ENCODE measurements at regions not wholly inside any gene's neighbourhood (a gene's known extent, or its start where the extent isn't known, plus 50 kb on each side); places are given as distances from the start of the nearest gene placed in this dataset.
A peak's percentile ranks its signal among the peaks of the same experiment; 100 is the strongest.

DNA sequence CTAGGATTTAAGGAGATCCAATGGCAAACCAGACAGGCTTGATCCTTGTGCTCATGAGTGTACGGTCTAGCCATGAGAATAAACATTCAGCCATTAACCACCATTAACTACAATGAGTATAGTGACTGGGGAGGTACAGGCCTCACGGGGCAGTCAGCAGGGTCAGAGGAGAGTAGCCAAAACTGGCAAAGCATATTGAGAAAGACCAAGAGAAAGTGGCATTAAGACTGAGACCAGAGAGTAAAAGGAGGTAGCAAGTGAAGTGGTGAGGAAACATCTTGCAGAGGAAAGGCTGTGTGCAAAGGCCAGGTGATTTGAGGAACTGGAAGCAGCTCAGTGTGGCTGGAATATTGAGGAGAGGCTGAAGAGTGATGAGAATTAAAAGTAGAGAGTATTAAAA, 407.2 kb upstream of the LMCD1 start:
- Mint-ChIP-seq H3K36me3 (no peaks in the 10 kb centered on the region), H3K27ac (no peak overlapping the region), H3K9me3 (no peaks in the 10 kb centered on the region), H3K27me3 (no peaks in the 10 kb centered on the region), H3K4me1 (no peaks in the 10 kb centered on the region), H3K4me3 (no peak overlapping the region)
- CTCF ChIA-PET: no interaction called here
- no peak for DNase-seq

DNA sequence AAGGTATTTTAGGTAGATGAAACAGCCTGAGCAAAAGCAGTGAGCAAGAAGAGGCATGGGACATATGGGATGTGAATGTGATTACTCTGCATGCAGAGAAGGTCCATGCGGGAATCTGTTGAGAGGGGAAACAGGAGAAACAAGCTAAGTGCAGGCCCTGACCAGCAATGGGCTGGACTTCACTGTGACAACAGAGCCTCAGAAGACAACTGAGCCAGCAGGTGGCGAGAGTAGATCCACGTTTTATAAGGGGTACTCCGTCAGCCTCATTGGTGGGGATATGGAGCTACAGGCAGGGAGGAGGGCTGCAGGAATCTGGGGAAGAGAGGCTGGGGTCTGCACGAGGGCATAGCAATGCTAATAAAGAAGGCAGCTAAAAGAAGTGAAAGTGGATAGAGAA, 405.9 kb upstream of the LMCD1 start:
- Mint-ChIP-seq H3K4me1 (no peaks in the 10 kb centered on the region), H3K9me3 (no peaks in the 10 kb centered on the region), H3K27me3 (no peaks in the 10 kb centered on the region), H3K4me3 (no peak overlapping the region), H3K36me3 (no peaks in the 10 kb centered on the region), H3K27ac (no peak overlapping the region)
- CTCF ChIA-PET: no interaction called here
- no peak for DNase-seq

DNA sequence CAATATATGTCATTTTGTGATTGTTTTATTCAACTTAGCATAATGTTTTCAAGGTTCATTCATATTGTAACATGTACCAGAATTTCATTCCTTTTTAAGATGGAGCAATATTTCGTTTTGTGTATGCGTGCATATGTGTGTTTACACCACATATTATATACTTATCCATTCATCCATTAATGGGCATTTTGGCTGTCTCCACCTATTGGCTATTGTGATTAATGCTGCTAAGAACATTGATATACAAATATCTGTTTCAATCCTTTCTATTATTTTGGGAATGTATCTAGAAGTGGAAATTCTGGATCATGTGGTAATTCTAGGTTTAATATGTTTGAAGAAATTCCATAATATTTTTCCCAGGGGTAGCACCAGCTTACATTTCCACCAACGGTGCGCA, 403.9 kb upstream of the LMCD1 start:
- H3K27me3 Mint-ChIP-seq: no peaks in the 10 kb centered on the region
- no peaks in the 10 kb centered on the region for H3K9me3 Mint-ChIP-seq
- no peak overlapping the region for H3K4me3 Mint-ChIP-seq
- H3K27ac Mint-ChIP-seq: no peak overlapping the region
- CTCF ChIA-PET: no interaction called here
- no peak for DNase-seq
- no peaks in the 10 kb centered on the region for H3K4me1 Mint-ChIP-seq
- H3K36me3 Mint-ChIP-seq: no peaks in the 10 kb centered on the region

DNA sequence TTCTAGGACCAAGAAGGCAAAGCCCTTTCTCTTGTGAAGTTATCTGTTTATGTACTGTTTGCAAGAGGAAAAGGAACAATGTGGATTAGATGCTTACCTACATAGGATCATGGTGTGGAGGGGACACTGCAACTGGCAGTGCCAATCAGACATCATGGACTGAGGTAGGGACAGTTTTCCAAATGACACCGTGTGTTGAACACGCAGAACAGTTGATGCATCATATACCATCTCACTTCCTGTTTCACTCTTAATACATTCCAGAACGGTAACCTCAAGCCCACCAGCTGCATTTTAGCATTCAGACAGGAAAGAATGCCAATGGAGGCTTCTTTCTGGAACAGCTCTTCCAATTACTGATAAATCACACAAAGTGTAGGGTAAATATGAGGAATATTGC, 397.7 kb upstream of the LMCD1 start:
- H3K4me3 Mint-ChIP-seq: no peak overlapping the region
- no peak for DNase-seq
- CTCF ChIA-PET: no interaction called here
- no peaks in the 10 kb centered on the region for H3K4me1 Mint-ChIP-seq
- no peaks in the 10 kb centered on the region for H3K36me3 Mint-ChIP-seq
- H3K9me3 Mint-ChIP-seq: no peaks in the 10 kb centered on the region
- no peaks in the 10 kb centered on the region for H3K27me3 Mint-ChIP-seq
- H3K27ac Mint-ChIP-seq: no peak overlapping the region

DNA sequence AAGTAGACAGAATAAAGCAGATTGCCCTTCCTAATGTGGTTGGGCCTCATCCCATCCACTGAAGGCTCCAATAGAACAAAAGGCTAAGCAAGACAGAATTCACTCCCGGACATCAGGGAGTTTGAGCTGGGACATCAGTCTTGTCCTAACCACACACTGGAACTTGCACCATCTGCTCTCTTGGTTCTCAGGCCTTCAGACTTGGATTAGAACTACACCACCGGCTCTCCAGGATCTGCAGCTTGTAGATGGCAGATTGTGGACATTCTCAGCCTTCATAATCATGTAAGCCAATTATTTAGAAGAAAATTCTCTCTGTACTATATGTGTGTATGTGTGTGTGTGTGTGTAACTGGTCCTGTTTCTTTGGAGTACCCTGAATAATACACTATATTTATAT, 394.7 kb upstream of the LMCD1 start:
- no peak for DNase-seq
- H3K36me3 Mint-ChIP-seq: no peaks in the 10 kb centered on the region
- CTCF ChIA-PET: no interaction called here
- no peak overlapping the region for H3K4me3 Mint-ChIP-seq
- H3K27me3 Mint-ChIP-seq: no peaks in the 10 kb centered on the region
- H3K4me1 Mint-ChIP-seq: peaks cover 2% of the 10 kb centered on the region
- H3K27ac Mint-ChIP-seq: no peak overlapping the region
- H3K9me3 Mint-ChIP-seq: no peaks in the 10 kb centered on the region

DNA sequence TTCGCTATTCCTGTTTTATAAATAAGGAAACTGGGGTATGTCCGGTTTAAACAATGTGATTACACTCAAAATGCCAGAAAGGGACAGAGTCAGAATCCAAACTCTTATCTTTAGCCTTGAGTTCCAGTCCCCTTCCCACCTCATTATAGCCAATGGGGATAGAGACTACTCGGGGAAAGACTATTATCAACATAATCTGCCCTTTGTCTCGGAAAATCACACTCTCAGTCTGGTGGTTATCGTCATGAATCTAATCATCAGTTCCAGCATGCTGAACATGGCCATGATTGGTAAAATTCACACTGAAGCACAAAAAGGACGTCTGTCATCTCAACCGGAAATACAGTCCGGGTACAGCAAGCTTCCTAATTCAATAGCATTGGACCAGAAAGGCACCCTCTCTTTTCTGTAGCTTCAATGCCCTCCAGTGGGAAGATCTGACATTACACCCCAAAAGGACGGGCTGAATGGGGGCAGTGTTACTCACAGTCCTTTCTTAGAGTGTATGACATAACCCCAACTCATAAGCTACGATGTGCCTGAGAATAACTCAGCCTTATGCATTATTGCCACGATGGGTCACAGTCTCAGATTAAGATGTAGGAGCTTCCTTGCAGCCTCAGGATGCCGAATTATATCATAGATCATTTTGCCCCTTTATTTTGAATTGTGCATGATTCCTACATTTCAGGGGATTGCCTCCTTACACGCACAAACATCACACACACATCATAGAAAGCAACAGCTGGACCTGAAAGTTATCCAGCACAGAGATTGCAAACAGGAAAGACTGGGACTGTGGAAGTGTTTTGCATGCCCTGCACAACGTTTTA, 390.4 kb upstream of the LMCD1 start:
- no peak overlapping the region for H3K27ac Mint-ChIP-seq
- no peaks in the 10 kb centered on the region for H3K36me3 Mint-ChIP-seq
- no peaks in the 10 kb centered on the region for H3K27me3 Mint-ChIP-seq
- H3K9me3 Mint-ChIP-seq: no peaks in the 10 kb centered on the region
- peak; percentile 69 for DNase-seq
- H3K4me3 Mint-ChIP-seq: no peak overlapping the region
- CTCF ChIA-PET: interaction anchor here (0.6 to 1.4 kb wide), 6 partner anchors 12 to 311 kb away, joined by 3 to 4 read pairs (median 3); no protein-coding TSS in a partner anchor
- H3K4me1 Mint-ChIP-seq: peaks cover 2% of the 10 kb centered on the region

DNA sequence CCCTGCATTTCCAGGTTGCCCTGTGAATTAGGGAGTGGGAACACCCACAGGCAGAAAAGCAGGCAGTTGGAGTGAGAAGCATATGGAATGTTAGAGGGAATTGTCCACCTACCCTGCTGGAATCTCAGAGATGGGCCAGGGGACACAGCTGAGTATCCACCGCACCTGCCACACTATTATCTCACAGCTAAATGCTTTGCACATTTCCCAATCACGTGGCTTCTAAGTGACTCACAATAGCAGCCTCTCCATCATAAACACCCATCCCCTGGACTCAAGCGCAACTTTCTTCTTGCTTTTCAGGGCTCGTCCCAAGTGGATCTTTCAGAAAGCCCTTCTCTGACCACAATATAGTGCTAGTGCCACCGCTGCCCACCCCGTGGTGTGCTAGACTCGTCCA, 389.0 kb upstream of the LMCD1 start:
- Mint-ChIP-seq H3K36me3 (no peaks in the 10 kb centered on the region), H3K4me3 (no peak overlapping the region), H3K4me1 (peaks cover 2% of the 10 kb centered on the region), H3K9me3 (no peaks in the 10 kb centered on the region), H3K27me3 (no peaks in the 10 kb centered on the region), H3K27ac (no peak overlapping the region)
- CTCF ChIA-PET: interaction anchor here (1.5 kb wide), 1 partner anchor 312 kb away, joined by 3 read pairs; no protein-coding TSS in a partner anchor
- DNase-seq: no peak

DNA sequence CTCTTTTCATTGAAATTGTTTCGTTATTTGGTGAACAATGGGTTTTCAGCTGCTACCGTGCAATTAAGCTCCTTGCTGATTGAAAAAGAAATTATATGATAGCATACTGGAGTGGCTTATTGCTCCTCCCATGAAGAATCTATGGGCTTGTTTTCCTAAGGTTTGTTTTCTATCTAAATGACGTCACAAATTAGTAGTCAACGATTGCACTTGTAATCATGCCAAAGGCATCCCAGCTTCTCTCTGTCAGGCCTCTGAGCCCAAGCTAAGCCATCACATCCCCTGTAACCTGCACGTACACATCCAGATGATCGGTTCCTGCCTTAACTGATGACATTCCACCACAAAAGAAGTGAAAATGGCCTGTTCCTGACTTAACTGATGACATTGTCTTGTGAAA, 388.0 kb upstream of the LMCD1 start:
- no peak overlapping the region for H3K4me3 Mint-ChIP-seq
- H3K4me1 Mint-ChIP-seq: peaks cover 2% of the 10 kb centered on the region
- no peak for DNase-seq
- H3K9me3 Mint-ChIP-seq: no peaks in the 10 kb centered on the region
- CTCF ChIA-PET: interaction anchor here (1.0 to 1.5 kb wide), 2 partner anchors 126 to 313 kb away, joined by 3 read pairs; no protein-coding TSS in a partner anchor
- H3K27me3 Mint-ChIP-seq: no peaks in the 10 kb centered on the region
- H3K36me3 Mint-ChIP-seq: no peaks in the 10 kb centered on the region
- no peak overlapping the region for H3K27ac Mint-ChIP-seq

DNA sequence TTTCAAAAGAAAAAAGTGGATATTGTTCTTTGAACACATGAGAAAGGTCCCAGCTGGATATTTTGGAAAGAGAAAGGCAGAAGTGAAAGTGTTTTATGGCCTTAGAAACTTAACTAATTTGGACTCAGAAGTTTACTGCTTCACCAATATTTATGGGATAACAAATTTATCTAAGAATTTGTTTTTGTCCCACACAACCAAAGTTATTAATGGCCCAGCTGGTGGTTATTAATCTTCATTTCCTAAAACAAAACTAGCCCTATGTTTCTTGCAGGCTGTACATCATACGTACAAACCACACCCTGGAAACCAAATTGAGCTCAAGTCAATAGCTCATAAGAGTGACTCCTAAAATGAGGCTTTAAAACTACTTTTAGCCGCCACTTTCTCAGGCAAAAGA, 372.9 kb upstream of the LMCD1 start:
- Mint-ChIP-seq H3K9me3 (no peaks in the 10 kb centered on the region), H3K4me3 (no peak overlapping the region), H3K4me1 (no peaks in the 10 kb centered on the region), H3K27ac (no peak overlapping the region), H3K27me3 (no peaks in the 10 kb centered on the region), H3K36me3 (no peaks in the 10 kb centered on the region)
- CTCF ChIA-PET: no interaction called here
- DNase-seq: no peak

DNA sequence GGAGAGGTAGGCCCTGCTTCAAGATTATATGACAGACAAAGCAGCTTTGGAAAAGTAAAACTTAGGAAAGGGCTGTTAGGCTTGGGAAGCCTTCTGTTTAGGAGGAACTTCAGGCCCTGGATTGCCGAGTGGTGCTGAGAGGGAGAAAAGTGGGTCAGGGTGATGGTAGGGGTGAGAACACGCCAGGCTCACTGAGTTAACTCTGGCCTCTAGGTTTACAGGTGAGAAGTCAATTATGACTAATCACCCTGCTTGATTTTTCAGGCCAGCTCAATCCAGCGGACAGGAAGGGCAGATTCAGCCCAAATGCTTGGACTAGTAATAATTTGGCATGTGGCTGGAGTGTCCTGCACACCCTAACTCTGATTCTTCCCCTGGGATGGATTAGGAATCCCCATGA, 365.1 kb upstream of the LMCD1 start:
- no peak for DNase-seq
- H3K4me1 Mint-ChIP-seq: peaks cover 2% of the 10 kb centered on the region
- H3K27me3 Mint-ChIP-seq: no peaks in the 10 kb centered on the region
- no peak overlapping the region for H3K4me3 Mint-ChIP-seq
- no peaks in the 10 kb centered on the region for H3K36me3 Mint-ChIP-seq
- CTCF ChIA-PET: no interaction called here
- H3K9me3 Mint-ChIP-seq: no peaks in the 10 kb centered on the region
- H3K27ac Mint-ChIP-seq: no peak overlapping the region

DNA sequence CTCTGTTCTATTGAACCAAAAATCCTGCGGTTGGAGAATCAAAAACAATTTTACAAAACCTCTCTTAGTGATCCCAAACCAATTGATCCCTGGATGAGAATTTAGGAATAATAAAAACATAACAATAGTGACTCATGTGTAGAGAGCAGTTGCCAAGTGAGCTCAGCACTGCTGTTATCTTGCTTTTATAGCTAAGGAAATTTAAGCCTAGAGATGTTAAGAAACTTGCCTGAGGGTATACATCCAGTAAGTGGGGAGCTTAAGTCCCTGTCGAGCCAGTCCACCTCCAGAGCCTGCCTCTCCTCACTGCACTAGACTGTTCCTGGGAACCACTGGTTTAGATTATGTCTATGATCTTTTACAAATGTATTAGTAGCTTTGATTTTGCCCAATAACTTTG, 358.4 kb upstream of the LMCD1 start:
- H3K36me3 Mint-ChIP-seq: no peaks in the 10 kb centered on the region
- no peak overlapping the region for H3K27ac Mint-ChIP-seq
- DNase-seq: no peak
- H3K9me3 Mint-ChIP-seq: no peaks in the 10 kb centered on the region
- H3K4me1 Mint-ChIP-seq: peaks cover 2% of the 10 kb centered on the region
- H3K27me3 Mint-ChIP-seq: no peaks in the 10 kb centered on the region
- no peak overlapping the region for H3K4me3 Mint-ChIP-seq
- CTCF ChIA-PET: no interaction called here

DNA sequence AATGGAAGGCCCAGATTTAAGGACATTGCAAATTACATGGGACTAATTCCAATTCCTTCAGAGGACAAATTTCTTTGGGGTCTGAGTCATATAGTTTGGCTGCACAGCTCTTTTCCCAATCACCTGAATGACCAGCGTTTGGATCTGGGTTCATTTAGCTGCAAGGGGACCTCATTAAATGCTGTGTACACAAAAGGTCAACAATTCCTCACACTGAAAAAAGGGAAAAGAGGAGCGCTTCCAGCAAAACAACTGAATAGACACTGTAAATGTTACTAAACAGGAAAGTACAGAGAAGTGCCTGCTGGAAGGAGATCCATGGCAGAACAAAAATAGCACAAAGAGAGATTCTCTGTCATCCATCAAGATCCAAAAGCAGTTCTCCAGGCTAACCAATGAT, 356.0 kb upstream of the LMCD1 start:
- H3K27me3 Mint-ChIP-seq: no peaks in the 10 kb centered on the region
- H3K9me3 Mint-ChIP-seq: no peaks in the 10 kb centered on the region
- CTCF ChIA-PET: no interaction called here
- no peak for DNase-seq
- no peak overlapping the region for H3K4me3 Mint-ChIP-seq
- no peak overlapping the region for H3K27ac Mint-ChIP-seq
- no peaks in the 10 kb centered on the region for H3K4me1 Mint-ChIP-seq
- no peaks in the 10 kb centered on the region for H3K36me3 Mint-ChIP-seq

DNA sequence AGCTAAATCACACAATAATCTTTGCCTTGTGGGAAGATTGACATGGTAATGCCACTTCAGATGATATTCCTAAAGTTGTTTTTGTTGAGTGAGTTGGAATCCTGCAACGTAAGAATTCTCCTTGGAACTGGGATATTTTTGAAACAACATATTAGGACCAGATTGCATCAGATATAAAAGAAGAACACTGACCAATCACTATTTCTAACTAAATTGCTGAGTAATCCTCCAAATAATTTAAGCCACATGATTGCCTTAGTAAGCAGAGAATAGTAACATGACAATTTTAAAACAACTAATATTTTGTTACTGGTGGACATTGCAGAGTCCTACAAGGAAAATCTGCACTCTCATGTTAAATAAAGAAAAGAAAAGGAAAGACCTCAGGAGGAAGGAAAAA, 353.9 kb upstream of the LMCD1 start:
- H3K27me3 Mint-ChIP-seq: no peaks in the 10 kb centered on the region
- H3K4me3 Mint-ChIP-seq: no peak overlapping the region
- H3K9me3 Mint-ChIP-seq: no peaks in the 10 kb centered on the region
- no peaks in the 10 kb centered on the region for H3K4me1 Mint-ChIP-seq
- no peak overlapping the region for H3K27ac Mint-ChIP-seq
- CTCF ChIA-PET: no interaction called here
- no peak for DNase-seq
- H3K36me3 Mint-ChIP-seq: no peaks in the 10 kb centered on the region

DNA sequence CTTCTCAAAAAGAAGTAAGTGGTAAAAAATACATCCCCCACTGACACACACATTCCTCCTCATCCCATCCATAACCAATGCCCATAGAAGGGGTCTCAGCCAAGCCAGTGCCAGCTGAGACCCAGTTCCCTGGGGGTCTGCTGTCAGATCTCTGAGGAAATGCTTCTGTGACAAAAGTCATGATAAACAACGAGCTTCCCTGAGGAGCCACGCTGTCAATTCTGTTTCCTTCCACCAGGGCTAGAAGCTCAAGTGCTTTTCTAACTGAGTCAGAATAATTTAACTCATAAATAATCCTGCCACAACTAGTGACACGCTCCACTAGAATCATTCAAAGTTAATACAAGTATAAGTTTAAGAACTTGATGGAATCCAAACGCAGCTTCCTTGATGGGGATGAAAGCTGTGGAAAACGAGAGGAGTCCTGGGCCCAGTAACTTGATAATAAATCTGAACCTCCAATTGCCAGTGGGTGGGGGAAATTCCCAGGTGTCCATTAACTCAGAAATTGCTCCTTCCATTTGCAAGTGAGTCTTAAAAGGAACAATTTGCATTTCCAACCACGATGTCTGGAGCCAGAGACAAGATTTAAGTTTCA, 348.7 kb upstream of the LMCD1 start:
- CTCF ChIA-PET: no interaction called here

DNA sequence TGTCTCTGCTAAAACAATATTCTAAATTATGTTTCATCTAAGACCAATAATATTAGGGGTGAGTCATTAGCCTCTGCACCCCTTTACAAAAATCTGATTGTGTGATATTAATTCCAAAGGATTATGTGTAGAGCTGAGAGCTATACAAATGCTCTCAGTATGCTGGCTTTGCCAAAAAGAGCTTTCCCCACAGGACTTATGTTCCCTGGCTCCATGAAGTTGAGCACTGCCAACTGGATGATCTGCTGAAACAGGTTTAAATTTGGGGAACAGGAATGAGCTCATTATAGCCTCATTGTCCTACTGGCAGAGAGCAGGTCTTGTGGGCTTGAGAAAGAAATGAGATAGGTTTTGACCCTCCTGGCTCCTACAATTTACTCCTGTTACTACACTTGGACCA, 347.8 kb upstream of the LMCD1 start:
- Mint-ChIP-seq H3K4me3 (no peak overlapping the region), H3K27ac (no peak overlapping the region)
- CTCF ChIA-PET: no interaction called here

More for the DNA sequence above, 348.7 kb upstream of the LMCD1 start:
- H3K4me3 Mint-ChIP-seq: no peak overlapping the region
- no peaks in the 10 kb centered on the region for H3K9me3 Mint-ChIP-seq
- H3K36me3 Mint-ChIP-seq: no peaks in the 10 kb centered on the region
- H3K27me3 Mint-ChIP-seq: no peaks in the 10 kb centered on the region
- H3K27ac Mint-ChIP-seq: no peak overlapping the region
- no peaks in the 10 kb centered on the region for H3K4me1 Mint-ChIP-seq
- DNase-seq: no peak

More for the DNA sequence above, 347.8 kb upstream of the LMCD1 start:
- Mint-ChIP-seq H3K27me3 (no peaks in the 10 kb centered on the region), H3K4me1 (no peaks in the 10 kb centered on the region), H3K36me3 (no peaks in the 10 kb centered on the region), H3K9me3 (no peaks in the 10 kb centered on the region)
- DNase-seq: no peak

Measured in activated naive CD4-positive, alpha-beta T cell treated with anti-CD3 and anti-CD28 coated beads, Interleukin-2, amount 10 ng/mL, durations not matched to agents 7 days and 5 days (primary cell).